Adrenal gland (tissue), 9 donors: ENCODE measurements at regions not wholly inside any gene's neighbourhood (a gene's known extent, or its start where the extent isn't known, plus 50 kb on each side); places are given as distances from the start of the nearest gene placed in this dataset.

Experiments used
- DNase-seq, 7 donors: peaks; one replicate each; pipeline ENCODE4 v3.0.0-alpha.2; 2019 to 2020
- H3K27ac ChIP-seq, 5 donors: fragments of 200-600 bp; sonication (generic) in 4 of 5; 1 replicate in 3 of 5; 2 replicates in 2 of 5; pipeline versions ENCODE4 v1.5.1 to v1.8.0; 2016 to 2020; ENCODE audit warnings: mild to moderate bottlenecking in 1 of 5
- H3K27me3 ChIP-seq: fragments of 200-600 bp; 2 replicates; pipeline ENCODE4 v1.8.0; 2021
- H3K36me3 ChIP-seq, 2 donors: fragments of 200-600 bp; replicated peaks in 1 of 2; 1 replicate in 1 of 2; 2 replicates in 1 of 2; pipeline versions ENCODE4 v1.5.1 to v1.8.0; 2018 to 2022
- H3K4me1 ChIP-seq, 2 donors: fragments of 200-600 bp; replicated peaks in 1 of 2; 1 replicate in 1 of 2; 2 replicates in 1 of 2; pipeline versions ENCODE4 v1.5.1 to v1.8.0; 2018 to 2021
- H3K4me3 ChIP-seq, 4 donors: fragments of 200-600 bp; sonication (generic) in 3 of 4; one replicate each; pipeline ENCODE4 v1.5.1; 2016 to 2018
- H3K9me3 ChIP-seq, 3 donors: fragments of 200-600 bp; sonication (generic) in 1 of 3; replicated peaks in 1 of 3; 1 replicate in 2 of 3; 2 replicates in 1 of 3; pipeline versions ENCODE4 v1.5.1 to v1.8.0; 2016 to 2021
- CTCF ChIP-seq, 6 experiments: fragments of 450-650 bp in 4 of 6; fragments of 200-600 bp in 2 of 6; sonication (generic) in 1 of 6; IDR thresholded peaks; 1 replicate in 5 of 6; 2 replicates in 1 of 6; pipeline versions ENCODE4 v1.5.1 to v1.8.0; 2016 to 2021; ENCODE audit warnings: antibody characterized with exemption in 6 of 6, mild to moderate bottlenecking in 2 of 6, moderate library complexity in 1 of 6
- POLR2A ChIP-seq, 2 donors: fragments of 450-650 bp; IDR thresholded peaks; one replicate each; pipeline ENCODE4 v1.6.1; 2017; ENCODE audit warnings: antibody characterized with exemption in 2 of 2, mild to moderate bottlenecking in 2 of 2, moderate library complexity in 1 of 2
- WGBS, 4 donors: extraction: QIAGEN DNeasy Blood & Tissue Kit in 2 of 4; methylation state at CpG; one replicate each; pipeline versions ENCODE4 v1.1.5 to v1.1.7; 2013 to 2017; 5-methylcytosine and 5-hydroxymethylcytosine counted together
- intact Hi-C, 2 donors: fragments of 100-400 bp; cut with DNase I; formaldehyde crosslinking; loops; one replicate each; pipeline versions ENCODE4 v1.14.1 to v1.15.0; 2022 to 2023
- donor health status: healthy with polysubstance abuse.
- donor health status: Bipolar disorder and iron deficiency.
- donor health status: DM: yes; HTN: yes; CAD: no.
- donor health status: DM: no; HTN: no; CAD: no.
- donor health status: DM: no; HTN: no; CAD: no.

GRCh38 chr1:69073176-69073575, 494.5 kb upstream of the LRRC7 start:
- DNase-seq, result no peak
- Histone ChIP-seq H3K4me3 (no peak overlapping the region), H3K27me3 (no peaks in the 10 kb centered on the region), H3K27ac (no peak overlapping the region), H3K9me3 (no peaks in the 10 kb centered on the region), H3K36me3 (no peaks in the 10 kb centered on the region), H3K4me1 (no peaks in the 10 kb centered on the region)
- intact Hi-C loops, result no loop called here
- 78 to 95% (median 81%) methylated on average over 2 of the region's 2 CpGs; no CpG with 5 or more reads in 1 of the 4 donors for WGBS, 4 donors
- TF ChIP-seq CTCF (IDR thresholded peaks at IDR 0.05) (no peak), POLR2A (IDR thresholded peaks at IDR 0.05) (no peak)

GRCh38 chr1:69076631-69077030, 491.1 kb upstream of the LRRC7 start:
- no peaks in the 10 kb centered on the region for H3K9me3 ChIP-seq
- TF ChIP-seq CTCF (IDR thresholded peaks at IDR 0.05) (no peak), POLR2A (IDR thresholded peaks at IDR 0.05) (no peak)
- WGBS, 4 donors, result 55 to 66% (median 60%) methylated on average over 3 of the region's 3 CpGs
- H3K4me3 ChIP-seq, result no peak overlapping the region
- DNase-seq, result no peak
- no peaks in the 10 kb centered on the region for H3K4me1 ChIP-seq
- H3K36me3 ChIP-seq, result no peaks in the 10 kb centered on the region
- no peak overlapping the region for H3K27ac ChIP-seq
- H3K27me3 ChIP-seq, result no peaks in the 10 kb centered on the region
- intact Hi-C loops, result no loop called here

GRCh38 chr1:69077198-69077597, 490.5 kb upstream of the LRRC7 start:
- TF ChIP-seq POLR2A (IDR thresholded peaks at IDR 0.05) (no peak), CTCF (IDR thresholded peaks at IDR 0.05) (no peak)
- intact Hi-C loops, result no loop called here
- Histone ChIP-seq H3K36me3 (no peaks in the 10 kb centered on the region), H3K4me3 (no peak overlapping the region), H3K9me3 (no peaks in the 10 kb centered on the region), H3K4me1 (no peaks in the 10 kb centered on the region), H3K27me3 (no peaks in the 10 kb centered on the region), H3K27ac (no peak overlapping the region)
- WGBS, 4 donors, result 69 to 79% (median 74%) methylated on average over 1 of the region's 1 CpG
- no peak for DNase-seq

- no peak for DNase-seq
- TF ChIP-seq POLR2A (IDR thresholded peaks at IDR 0.05), result no peak
- TF ChIP-seq CTCF (IDR thresholded peaks at IDR 0.05), result no peak
- Histone ChIP-seq H3K9me3 (no peaks in the 10 kb centered on the region), H3K4me1 (no peaks in the 10 kb centered on the region), H3K27ac (no peak overlapping the region), H3K27me3 (no peaks in the 10 kb centered on the region), H3K4me3 (no peak overlapping the region), H3K36me3 (no peaks in the 10 kb centered on the region)
- WGBS, 4 donors, result 77 to 81% (median 79%) methylated on average over 3 of the region's 3 CpGs
- intact Hi-C loops, result no loop called here
These were observed 490.1 kb upstream of the LRRC7 start for GRCh38 chr1:69077633-69078032.
